Activated CD4-positive, alpha-beta T cell treated with anti-CD3 and anti-CD28 coated beads for 4 hours (primary cell): ENCODE measurements at regions not wholly inside any gene's neighbourhood (a gene's known extent, or its start where the extent isn't known, plus 50 kb on each side); places are given as distances from the start of the nearest gene placed in this dataset.

Experiments
- DNase-seq, 2 donors: peaks; one replicate each; pipeline ENCODE4 v3.0.0-alpha.2; 2020

DNA sequence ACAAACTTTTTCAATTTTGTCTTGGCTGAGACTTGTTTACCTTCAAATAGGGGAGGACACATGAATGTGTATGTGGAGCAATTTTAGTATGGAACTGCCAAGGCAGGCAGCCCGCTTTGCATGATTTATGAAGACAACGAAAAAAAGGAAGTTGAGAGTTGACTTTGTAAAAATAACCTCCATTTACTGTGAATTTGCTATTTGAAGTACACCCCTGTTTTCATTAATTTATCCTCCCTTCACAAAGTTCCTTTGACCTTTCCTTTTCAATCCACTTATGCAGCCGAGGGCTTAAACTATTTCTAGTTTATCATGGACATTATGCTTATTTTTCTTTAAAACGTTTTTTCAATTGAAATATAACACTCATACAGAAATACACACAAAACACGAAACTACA is 369.6 kb upstream of the CADM1 start:
- no peak for DNase-seq

DNA sequence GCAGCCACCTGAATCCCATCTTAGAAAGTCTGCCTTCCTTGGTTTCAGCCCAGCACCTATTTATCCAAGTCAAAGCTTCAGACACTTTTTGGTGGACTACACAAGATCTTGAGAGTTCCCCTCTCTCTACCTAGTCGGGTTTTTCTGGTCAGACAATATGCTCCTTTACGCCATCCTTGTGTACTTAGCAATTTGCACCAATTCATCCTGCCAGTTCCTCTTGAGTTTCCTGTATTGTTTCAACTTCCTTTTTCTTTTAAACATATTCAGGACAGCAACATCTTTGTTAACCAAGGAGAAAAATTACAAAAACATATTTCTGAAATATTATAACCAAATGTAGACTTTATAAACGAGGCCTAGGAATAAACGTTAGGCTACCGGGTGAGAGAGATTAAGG is 368.2 kb upstream of the CADM1 start:
- no peak for DNase-seq

GRCh38 chr11:115871161-115871760 is 367.0 kb upstream of the CADM1 start:
- no peak for DNase-seq

DNA sequence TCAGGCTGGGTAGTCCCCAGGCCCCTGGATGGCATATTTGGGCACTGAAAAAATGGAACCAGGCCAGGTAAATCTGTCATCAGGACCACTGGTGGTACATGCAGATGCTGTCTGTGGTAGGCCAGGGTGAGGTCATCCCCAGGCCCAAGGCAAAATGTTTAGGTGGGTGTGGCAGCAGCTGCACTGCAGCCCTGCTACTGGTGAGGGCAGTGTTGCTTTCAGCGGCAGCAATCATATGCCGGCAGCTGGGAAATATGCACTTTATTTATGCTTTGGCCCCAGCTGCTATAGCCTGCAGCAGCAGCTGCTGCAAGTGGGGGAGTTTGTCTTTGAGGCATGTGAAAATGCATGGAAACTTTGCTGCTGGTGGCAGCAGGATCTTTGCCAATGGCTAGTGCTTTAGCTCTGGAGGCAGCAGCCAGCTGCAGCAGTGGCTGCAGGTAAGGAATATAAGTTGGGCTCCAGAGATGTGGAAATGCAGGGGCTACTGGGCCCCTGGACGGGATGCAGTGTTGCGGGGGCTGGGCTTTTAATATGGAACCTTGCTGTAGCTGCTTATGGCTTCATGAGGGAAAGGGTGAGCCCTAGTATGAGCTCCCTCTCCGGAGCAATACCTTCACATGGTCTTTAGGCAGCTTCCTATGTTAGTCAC is 365.7 kb upstream of the CADM1 start:
- no peak for DNase-seq

DNA sequence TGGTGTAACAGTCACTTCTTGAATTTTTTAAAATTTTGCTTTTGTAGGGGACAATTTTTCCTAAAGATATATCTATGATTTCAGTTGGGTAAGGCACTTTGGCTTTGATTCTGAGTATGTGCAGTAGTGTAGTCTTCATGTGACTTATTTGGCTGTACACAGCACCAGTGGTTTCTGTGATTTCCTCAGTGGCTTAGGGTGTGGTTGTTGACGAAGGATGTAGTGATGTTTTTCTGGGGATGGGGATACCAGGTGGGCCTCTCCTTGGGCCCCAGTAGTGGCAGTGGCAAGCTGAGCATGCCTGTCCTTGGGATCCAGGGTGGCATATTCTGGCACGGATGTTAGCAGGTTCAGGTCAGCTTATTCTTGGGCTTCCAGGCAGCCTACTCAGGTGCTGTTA is 364.9 kb upstream of the CADM1 start:
- no peak for DNase-seq

DNA sequence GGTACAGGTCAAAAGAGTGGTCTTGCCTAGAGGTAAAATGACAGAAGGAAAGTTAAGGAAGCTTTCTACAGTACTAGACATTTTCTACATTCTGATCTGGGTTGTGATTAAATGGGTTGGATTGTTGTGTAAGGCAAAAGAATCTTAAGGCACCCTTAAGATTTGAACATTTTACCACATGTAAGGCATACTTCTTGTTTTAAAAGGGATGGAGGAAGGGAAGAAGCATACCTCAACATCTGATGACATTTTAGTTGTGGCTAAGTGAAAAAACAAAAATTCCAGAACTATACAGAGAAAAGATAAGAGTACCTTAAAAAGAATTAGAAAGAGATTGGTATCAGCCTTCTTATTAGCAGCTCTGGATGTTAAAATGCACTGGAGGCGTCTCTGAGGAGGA is 356.0 kb upstream of the CADM1 start:
- DNase-seq: no peak

GRCh38 chr11:115848611-115849010 is 344.4 kb upstream of the CADM1 start:
- no peak for DNase-seq

DNA sequence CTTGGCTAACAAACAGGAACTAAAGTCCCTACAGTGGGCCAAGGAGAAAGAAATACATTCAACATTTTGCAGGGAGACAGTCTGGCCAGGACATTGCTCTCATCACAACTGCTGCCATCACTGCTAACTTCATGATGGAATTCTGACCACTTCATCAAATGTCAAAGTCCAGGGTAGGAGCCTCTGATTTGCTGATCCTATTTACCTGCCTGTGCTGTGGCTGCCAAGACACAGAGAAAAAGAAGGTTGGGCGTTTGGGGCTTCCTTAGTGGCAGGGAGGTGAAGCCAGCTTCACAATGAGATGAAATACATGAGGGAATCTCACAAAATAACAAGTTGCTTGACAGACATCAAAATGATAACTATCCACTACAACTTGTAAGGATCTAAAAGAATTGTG is 343.9 kb upstream of the CADM1 start:
- no peak for DNase-seq

GRCh38 chr11:115845872-115846271 is 341.7 kb upstream of the CADM1 start:
- DNase-seq: no peak

DNA sequence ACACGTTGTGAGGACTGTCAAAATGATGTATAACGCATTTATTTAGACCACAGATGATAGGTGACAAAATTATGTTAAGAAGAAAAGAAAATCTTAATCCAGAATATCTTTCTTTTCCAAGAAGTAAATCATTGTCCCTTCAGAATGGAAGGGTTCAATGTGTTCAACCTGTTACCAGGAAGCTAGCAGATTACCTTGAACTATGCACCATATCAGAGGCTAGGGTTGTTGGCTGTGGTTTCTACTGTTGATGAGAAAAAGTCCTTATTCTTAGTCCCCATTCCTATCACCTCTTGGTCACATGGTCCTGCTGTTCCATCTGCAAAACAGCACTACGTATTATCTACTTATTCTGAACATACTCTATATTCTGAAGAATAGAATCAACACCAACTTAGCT is 339.5 kb upstream of the CADM1 start:
- no peak for DNase-seq

DNA sequence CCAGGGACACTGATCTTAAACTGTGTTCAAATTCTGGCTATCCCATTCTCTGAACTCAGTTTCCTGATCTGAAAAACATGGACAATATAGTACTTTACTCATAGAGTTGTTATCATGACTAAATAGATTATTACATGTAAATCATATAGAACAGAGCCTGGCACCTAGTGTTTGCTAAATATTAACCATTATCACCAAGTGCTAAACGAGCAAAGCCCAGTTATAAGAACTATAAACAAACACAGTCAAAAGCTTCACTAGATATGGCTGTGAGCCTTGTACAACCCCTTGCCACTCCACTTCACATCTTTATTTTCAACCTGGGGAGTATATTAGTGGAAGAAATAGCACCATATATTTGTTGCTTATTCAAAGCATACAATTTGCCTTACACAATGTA is 338.9 kb upstream of the CADM1 start:
- no peak for DNase-seq

- no peak for DNase-seq
Measured at GRCh38 chr11:115820026-115820425, 315.8 kb upstream of the CADM1 start.

- no peak for DNase-seq
Measured at GRCh38 chr11:115819014-115819413, 314.8 kb upstream of the CADM1 start.

DNA sequence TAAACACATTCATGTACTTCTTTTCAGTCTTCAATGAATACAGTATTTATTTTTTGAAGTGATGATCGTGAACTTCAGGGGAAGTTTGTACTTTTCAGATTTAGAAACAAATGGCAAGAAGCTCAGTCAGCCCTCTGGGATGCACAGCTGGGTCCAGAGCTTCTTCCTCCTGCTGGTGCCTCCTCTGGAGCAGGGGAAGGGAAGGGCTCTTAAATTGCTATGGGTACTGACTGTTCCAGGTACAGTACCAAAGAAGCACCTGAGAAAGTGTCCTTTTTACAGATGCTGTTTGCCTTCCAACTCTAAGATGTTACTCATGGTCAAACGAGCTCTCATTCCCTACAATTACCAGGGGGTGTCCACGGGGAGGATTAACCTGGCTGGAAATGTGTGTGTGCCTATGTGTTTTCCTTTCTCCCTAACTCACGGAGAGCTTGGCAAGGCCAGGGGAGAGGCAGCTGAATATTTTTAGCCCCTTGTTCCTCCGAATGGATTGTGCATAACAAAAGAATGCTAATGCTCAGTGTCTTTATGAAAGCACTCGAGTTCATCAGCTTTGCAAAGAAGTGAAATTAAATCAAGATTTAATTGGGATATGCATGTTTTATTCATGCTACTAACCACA is 313.7 kb upstream of the CADM1 start:
- no peak for DNase-seq

DNA sequence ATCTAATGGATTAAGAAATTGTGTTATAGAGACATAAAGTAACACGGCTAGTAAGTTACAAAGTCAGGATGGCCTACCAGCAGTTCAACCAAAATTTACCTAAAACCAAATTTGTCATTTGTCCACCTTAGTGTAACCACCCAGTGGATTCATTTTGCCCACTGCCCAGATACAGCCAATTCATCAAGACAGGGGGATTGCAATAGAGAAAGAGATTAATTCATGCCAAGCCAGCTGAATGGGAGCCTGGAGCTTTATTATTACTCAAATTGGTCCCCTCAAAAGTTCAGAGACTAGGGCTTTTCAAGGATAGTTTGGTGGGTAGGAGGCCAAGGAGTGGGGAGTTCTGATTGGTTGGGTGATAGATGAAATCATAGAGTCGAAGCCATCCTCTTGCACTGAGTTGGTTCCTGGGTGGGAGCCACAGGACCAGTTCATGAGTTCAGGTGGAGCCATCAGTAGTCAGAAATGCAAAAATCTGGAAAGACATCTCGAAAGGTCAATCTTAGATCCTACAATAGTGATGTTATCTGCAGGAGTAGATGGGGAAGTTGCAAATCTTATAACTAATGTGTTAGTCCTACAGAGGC is 304.2 kb upstream of the CADM1 start:
- no peak for DNase-seq

DNA sequence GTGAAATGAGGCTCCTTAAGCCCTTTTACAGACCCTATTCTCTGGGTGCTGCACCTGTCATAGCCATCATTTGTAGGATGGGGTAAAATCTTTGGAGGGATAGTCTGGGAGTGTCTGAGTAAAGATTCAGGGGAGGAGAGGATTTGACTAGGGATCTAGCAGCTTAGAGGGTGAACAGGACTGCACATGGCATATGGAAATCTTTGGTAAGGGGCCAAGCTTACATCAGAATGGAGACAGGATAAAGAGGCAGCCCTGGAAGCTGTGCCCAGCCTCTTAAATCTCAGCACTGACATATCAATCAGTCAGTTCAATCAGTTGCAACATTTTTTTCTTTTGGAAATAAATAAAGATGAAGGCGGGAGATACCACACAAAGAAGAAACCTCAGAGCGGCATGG is 301.8 kb upstream of the CADM1 start:
- DNase-seq: no peak

GRCh38 chr11:115803073-115803740 is 299.0 kb upstream of the CADM1 start:
- DNase-seq: no peak

- DNase-seq: no peak
Measured at GRCh38 chr11:115802641-115803040, 298.4 kb upstream of the CADM1 start.

GRCh38 chr11:115792903-115793302 is 288.7 kb upstream of the CADM1 start:
- DNase-seq: no peak

DNA sequence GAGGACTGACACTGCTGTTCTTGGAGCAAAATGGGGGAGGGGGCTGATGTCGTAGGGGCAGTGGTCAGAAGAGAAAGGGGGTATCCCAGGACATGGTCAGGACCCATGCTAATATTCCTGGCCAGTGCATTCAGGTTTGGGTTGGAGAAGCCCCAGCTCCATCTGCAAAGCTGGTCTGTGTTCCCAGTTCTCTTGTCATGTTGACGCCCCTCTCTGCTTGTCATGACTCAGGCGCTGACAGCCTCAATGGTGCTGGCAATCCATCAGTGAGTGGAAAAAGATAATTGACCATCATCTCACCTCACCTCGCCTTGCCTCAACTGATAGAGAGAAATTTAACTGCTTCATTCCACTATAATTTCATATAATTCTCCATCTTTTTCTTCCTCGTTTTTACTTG is 283.1 kb upstream of the CADM1 start:
- DNase-seq: no peak

GRCh38 chr11:115784796-115785521 is 280.7 kb upstream of the CADM1 start:
- DNase-seq: no peak

DNA sequence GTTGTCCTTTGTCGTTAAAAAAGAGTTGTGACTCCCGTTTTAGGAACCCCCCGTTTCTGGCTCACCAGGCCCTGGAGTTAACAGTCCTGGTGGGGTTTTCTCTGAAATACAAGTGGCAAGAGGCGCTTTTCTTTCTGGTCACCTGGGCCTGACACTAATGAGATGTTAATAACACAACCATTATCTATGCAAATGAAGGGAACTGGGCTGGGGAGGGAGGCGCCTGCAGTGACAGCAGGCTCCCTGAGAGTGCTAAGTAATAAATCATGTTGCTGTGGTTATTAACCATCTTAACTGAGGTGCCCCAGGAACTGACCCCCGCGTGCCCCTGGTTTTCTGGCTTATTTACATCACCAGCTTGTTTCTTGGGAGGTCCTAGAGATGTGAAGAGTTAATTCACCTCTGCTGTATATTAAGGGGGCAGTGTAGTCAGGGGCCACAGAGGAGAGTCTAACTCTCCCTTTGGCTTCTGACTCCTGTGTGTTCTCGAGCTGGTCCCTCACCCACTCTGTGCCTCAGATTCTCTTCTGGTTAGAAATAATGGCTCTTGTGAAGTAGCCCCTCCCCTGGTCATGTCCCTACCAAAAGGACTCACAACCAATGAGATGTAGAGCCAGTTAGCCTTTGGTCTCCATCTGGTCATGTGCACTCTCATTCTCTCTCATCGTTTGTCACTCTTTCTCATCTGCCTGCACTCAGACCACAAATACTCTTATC is 276.6 kb upstream of the CADM1 start:
- no peak for DNase-seq
